Left ventricle myocardium inferior (tissue), 1 donor: ENCODE measurements at regions not wholly inside any gene's neighbourhood (a gene's known extent, or its start where the extent isn't known, plus 50 kb on each side); places are given as distances from the start of the nearest gene placed in this dataset.
A peak's percentile ranks its signal among the peaks of the same experiment; 100 is the strongest.

ENCODE experiments used
- DNase-seq: peaks from one replicate; pipeline ENCODE4 v3.0.0-alpha.2; 2020
- H3K27ac ChIP-seq: fragments of 200-600 bp; replicated peaks from 2 replicates; pipeline ENCODE4 v1.8.0; 2021
- H3K27me3 ChIP-seq: fragments of 200-600 bp; 2 replicates; pipeline ENCODE4 v1.8.0; 2021; ENCODE audit warnings: low read depth
- H3K36me3 ChIP-seq: fragments of 200-600 bp; 2 replicates; pipeline ENCODE4 v1.8.0; 2021
- H3K4me1 ChIP-seq: fragments of 200-600 bp; 2 replicates; pipeline ENCODE4 v1.8.0; 2021
- H3K4me3 ChIP-seq: fragments of 200-600 bp; 2 replicates; pipeline ENCODE4 v1.8.0; 2021; ENCODE audit warnings: mild to moderate bottlenecking, moderate library complexity
- H3K9me3 ChIP-seq: fragments of 200-600 bp; replicated peaks from 2 replicates; pipeline ENCODE4 v1.8.0; 2021
- intact Hi-C: fragments of 100-400 bp; cut with micrococcal nuclease; formaldehyde crosslinking; loops from one replicate; pipeline ENCODE4 v1.11.0; 2022
- TF ChIP-seq, protein P1 (sequence below): fragments of 200-600 bp; IDR thresholded peaks from 2 replicates; pipeline ENCODE4 v1.8.0; 2021; ENCODE audit warnings: antibody characterized with exemption, mild to moderate bottlenecking, borderline replicate concordance
- donor health status: DM: no; HTN: yes; CAD: no; lungs with severe emphysema.

DNA sequence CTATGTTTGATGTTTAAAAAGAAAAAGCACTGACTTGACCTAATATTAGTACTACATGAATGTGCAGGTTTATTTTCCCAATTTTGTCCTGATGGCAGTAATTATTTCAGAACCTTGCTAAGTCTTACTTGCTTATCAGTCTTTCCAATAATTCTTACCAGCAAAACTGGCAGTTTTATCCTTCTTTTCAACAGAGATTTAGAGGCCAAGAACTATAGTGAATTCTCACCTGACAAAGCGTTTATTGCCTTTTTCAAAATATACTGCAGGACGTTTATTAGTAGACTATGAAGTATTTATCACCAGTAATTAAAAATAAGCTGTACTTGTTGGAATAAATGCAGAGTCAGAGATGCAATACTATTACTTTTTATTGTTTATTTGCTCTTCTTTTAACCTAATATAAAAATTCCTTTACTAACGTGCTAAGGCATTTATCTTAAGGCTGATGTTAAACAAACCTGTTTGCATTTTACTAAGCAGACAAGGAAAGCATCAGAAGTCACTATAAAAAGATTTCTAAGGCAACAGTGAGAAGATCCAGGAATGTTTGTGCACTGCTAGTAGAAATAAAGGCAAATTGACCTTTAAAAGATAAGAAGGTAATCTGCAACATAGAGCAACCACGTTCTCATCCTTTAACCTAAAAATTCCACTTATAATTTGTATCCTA lies 80.3 kb upstream of the NOCT start:
- intact Hi-C loops = no loop called here
- no peaks in the 10 kb centered on the region for H3K36me3 ChIP-seq
- no peak overlapping the region for H3K27ac ChIP-seq
- TF ChIP-seq, protein P1, sequence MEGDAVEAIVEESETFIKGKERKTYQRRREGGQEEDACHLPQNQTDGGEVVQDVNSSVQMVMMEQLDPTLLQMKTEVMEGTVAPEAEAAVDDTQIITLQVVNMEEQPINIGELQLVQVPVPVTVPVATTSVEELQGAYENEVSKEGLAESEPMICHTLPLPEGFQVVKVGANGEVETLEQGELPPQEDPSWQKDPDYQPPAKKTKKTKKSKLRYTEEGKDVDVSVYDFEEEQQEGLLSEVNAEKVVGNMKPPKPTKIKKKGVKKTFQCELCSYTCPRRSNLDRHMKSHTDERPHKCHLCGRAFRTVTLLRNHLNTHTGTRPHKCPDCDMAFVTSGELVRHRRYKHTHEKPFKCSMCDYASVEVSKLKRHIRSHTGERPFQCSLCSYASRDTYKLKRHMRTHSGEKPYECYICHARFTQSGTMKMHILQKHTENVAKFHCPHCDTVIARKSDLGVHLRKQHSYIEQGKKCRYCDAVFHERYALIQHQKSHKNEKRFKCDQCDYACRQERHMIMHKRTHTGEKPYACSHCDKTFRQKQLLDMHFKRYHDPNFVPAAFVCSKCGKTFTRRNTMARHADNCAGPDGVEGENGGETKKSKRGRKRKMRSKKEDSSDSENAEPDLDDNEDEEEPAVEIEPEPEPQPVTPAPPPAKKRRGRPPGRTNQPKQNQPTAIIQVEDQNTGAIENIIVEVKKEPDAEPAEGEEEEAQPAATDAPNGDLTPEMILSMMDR = no peak
- no peak for DNase-seq
- H3K27me3 ChIP-seq = no peaks in the 10 kb centered on the region
- H3K4me3 ChIP-seq = no peak overlapping the region
- H3K4me1 ChIP-seq = no peaks in the 10 kb centered on the region
- no peaks in the 10 kb centered on the region for H3K9me3 ChIP-seq

DNA sequence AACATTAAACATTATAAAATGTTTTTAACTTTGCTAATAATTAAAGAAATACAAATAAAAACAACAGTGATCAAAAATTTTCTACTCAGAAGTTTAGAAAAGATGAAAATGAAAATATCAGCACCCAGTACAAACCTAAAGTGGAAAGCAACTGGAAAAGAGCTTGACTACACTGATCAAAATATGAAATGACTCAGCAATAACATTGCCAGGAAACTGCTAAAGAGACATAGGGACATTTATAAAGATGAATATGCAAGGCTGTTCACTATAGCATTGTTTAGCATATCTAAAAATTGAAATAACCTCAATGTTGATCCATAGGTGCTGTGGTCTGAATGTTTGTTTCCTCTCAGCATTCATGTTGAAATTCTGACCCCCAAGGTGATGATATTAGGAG lies 88.5 kb upstream of the NOCT start:
- Histone ChIP-seq H3K27ac (no peak overlapping the region), H3K4me3 (no peak overlapping the region), H3K4me1 (no peaks in the 10 kb centered on the region), H3K36me3 (no peaks in the 10 kb centered on the region), H3K27me3 (no peaks in the 10 kb centered on the region), H3K9me3 (no peaks in the 10 kb centered on the region)
- intact Hi-C loops = no loop called here
- TF ChIP-seq, protein P1 = no peak
- DNase-seq = no peak

DNA sequence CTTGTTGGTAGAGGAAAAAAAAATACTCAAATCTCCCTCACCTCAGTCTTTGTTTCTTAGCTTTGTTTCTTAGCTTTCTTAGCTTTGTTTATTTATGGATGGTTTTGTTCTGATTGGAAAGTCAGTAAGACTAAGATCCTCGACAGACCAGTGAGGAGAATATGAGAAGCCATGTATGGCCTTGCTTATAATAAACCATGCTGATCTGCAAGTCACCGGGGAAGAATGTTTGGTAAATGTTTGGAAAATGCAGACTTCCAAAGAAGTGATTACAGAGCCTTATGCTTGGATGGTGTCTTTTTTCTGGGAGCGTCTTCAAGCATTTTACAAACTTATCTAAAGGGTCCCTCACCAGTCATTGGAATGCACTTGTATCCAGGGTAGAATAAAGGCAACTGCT lies 90.1 kb upstream of the NOCT start:
- H3K9me3 ChIP-seq = no peaks in the 10 kb centered on the region
- H3K4me1 ChIP-seq = no peaks in the 10 kb centered on the region
- intact Hi-C loops = no loop called here
- no peaks in the 10 kb centered on the region for H3K36me3 ChIP-seq
- TF ChIP-seq, protein P1 = no peak
- H3K4me3 ChIP-seq = no peak overlapping the region
- H3K27ac ChIP-seq = no peak overlapping the region
- DNase-seq = no peak
- H3K27me3 ChIP-seq = no peaks in the 10 kb centered on the region

DNA sequence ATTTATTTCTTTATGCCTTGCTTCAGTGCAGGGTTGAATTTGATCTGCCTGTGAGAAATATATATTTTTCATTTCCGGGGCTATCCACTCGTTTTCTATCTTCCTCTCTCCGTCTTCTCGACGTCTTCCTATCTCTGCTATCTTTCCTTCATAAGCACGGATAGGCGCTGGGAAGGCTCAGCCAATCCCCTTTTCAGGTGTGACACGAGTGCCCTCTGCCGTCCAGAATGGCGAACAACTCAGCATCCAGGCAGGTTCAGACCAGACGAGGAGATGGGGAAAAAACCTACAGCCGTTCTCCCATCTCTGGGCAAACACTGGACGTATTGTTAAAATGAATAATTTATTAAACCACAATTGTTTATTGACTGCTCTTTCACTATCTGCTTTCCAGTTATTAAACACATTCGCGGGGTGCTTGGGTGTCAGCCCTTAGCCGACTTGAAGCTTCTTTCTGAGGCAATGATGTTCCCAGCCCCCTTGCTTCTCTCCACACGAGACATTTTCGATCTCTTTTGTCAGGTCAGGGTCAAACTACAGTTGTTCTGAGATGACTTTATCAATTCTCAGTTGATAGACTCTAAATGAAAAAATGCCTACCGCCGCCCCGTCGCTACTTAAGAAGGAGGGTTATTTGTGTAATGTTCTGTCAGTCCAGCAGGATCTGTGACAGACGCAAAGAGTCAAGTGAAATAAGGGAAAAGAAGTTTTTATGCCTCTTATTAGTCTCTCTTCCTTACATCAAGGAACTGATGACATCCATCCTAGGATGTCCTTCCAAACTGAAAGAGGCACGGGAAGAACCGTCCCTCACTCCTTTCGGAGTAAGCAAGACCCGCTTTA lies 96.3 kb upstream of the NOCT start:
- H3K4me3 ChIP-seq = no peak overlapping the region

DNA sequence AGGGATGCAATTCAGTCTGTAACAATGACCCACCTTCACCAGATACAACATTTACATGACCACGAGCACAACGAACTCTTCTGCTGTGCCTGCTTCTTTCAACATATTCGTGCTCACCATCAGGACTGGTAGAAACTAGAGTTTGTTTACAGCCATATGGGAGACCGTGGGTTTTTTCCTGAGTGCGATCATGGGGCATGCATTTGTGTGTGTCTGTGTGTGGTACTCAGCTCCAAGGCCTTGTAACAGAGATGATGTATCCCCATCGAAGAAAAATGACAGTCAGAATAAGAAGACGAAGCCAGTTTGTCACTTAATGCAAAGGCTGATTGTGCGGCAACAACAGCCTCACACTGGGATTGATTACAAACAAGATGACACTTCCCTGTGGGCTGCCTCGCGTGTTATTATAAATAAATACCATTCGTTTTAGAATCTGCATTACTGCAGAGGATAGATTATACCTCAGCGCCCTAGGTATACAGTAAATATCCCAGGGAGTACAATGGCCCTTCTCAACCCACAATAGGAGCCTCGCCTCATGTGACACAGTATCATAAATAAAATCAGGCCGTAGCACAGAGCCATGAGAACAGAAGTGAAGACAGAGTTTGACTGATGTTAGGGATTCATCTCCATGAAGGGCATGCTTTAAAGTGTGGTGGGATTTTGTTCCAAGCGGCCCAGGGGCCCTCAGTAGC lies 97.3 kb upstream of the NOCT start:
- H3K4me1 ChIP-seq = no peaks in the 10 kb centered on the region
- H3K36me3 ChIP-seq = no peaks in the 10 kb centered on the region
- intact Hi-C loops = no loop called here
- H3K27me3 ChIP-seq = no peaks in the 10 kb centered on the region
- no peak overlapping the region for H3K4me3 ChIP-seq
- no peak for DNase-seq
- TF ChIP-seq, protein P1 = no peak
- H3K27ac ChIP-seq = no peak overlapping the region
- no peaks in the 10 kb centered on the region for H3K9me3 ChIP-seq

More for the DNA sequence above, 96.3 kb upstream of the NOCT start:
- DNase-seq = peak; percentile 72
- H3K9me3 ChIP-seq = no peaks in the 10 kb centered on the region
- H3K4me1 ChIP-seq = no peaks in the 10 kb centered on the region
- no peaks in the 10 kb centered on the region for H3K27me3 ChIP-seq
- no peak overlapping the region for H3K27ac ChIP-seq
- H3K36me3 ChIP-seq = no peaks in the 10 kb centered on the region
- TF ChIP-seq, protein P1 = peak; percentile 93
- intact Hi-C loops = no loop called here
